ENCODE measurements at regions not wholly inside any gene's neighbourhood (a gene's known extent, or its start where the extent isn't known, plus 50 kb on each side); places are given as distances from the start of the nearest gene placed in this dataset.

- no peak for TF ChIP-seq CTCF (IDR thresholded peaks at IDR 0.05; ENCODE audit: unreplicated experiment)
Observed at GRCh38 chr10:55870186-55870585, 490.9 kb downstream of the ZWINT start.

GRCh38 chr10:55867848-55868247 lies 493.2 kb downstream of the ZWINT start:
- no peak overlapping the region for H3K4me3 Mint-ChIP-seq
- no peaks in the 10 kb centered on the region for H3K4me1 Mint-ChIP-seq
- H3K9me3 Mint-ChIP-seq = peaks cover 2% of the 10 kb centered on the region
- H3K27ac Mint-ChIP-seq = no peak overlapping the region
- H3K27me3 Mint-ChIP-seq (ENCODE audit: low read depth) = no peaks in the 10 kb centered on the region
- TF ChIP-seq CTCF (IDR thresholded peaks at IDR 0.05; ENCODE audit: unreplicated experiment) = no peak
- peaks cover 2% of the 10 kb centered on the region for H3K36me3 Mint-ChIP-seq
- DNase-seq (ENCODE audit: low spot score in 2 of 2, unreplicated experiment in 2 of 2) = no peak

More at GRCh38 chr10:55870186-55870585, 490.9 kb downstream of the ZWINT start:
- H3K27ac Mint-ChIP-seq = no peak overlapping the region
- no peak overlapping the region for H3K4me3 Mint-ChIP-seq
- H3K27me3 Mint-ChIP-seq (ENCODE audit: low read depth) = no peaks in the 10 kb centered on the region
- no peaks in the 10 kb centered on the region for H3K9me3 Mint-ChIP-seq
- DNase-seq (ENCODE audit: low spot score in 2 of 2, unreplicated experiment in 2 of 2) = no peak
- H3K4me1 Mint-ChIP-seq = no peaks in the 10 kb centered on the region
- no peaks in the 10 kb centered on the region for H3K36me3 Mint-ChIP-seq

GRCh38 chr10:55858730-55859129 lies 502.3 kb downstream of the ZWINT start:
- Mint-ChIP-seq H3K27ac (no peak overlapping the region), H3K4me1 (no peaks in the 10 kb centered on the region), H3K4me3 (no peak overlapping the region), H3K27me3 (ENCODE audit: low read depth) (no peaks in the 10 kb centered on the region), H3K9me3 (peaks cover 24% of the 10 kb centered on the region), H3K36me3 (peaks cover 9% of the 10 kb centered on the region)
- DNase-seq (ENCODE audit: low spot score in 2 of 2, unreplicated experiment in 2 of 2) = no peak
- no peak for TF ChIP-seq CTCF (IDR thresholded peaks at IDR 0.05; ENCODE audit: unreplicated experiment)

- TF ChIP-seq CTCF (IDR thresholded peaks at IDR 0.05; ENCODE audit: unreplicated experiment) = no peak
- no peaks in the 10 kb centered on the region for H3K36me3 Mint-ChIP-seq
- no peak overlapping the region for H3K4me3 Mint-ChIP-seq
- no peaks in the 10 kb centered on the region for H3K9me3 Mint-ChIP-seq
- H3K27me3 Mint-ChIP-seq (ENCODE audit: low read depth) = no peaks in the 10 kb centered on the region
- H3K27ac Mint-ChIP-seq = no peak overlapping the region
- DNase-seq (ENCODE audit: low spot score in 2 of 2, unreplicated experiment in 2 of 2) = no peak
- no peaks in the 10 kb centered on the region for H3K4me1 Mint-ChIP-seq
Observed at GRCh38 chr10:55852900-55853299, 508.2 kb downstream of the ZWINT start.

- H3K27ac Mint-ChIP-seq = no peak overlapping the region
- H3K36me3 Mint-ChIP-seq = no peaks in the 10 kb centered on the region
- DNase-seq (ENCODE audit: low spot score in 2 of 2, unreplicated experiment in 2 of 2) = no peak
- H3K4me1 Mint-ChIP-seq = no peaks in the 10 kb centered on the region
- no peak for TF ChIP-seq CTCF (IDR thresholded peaks at IDR 0.05; ENCODE audit: unreplicated experiment)
- no peaks in the 10 kb centered on the region for H3K9me3 Mint-ChIP-seq
- H3K27me3 Mint-ChIP-seq (ENCODE audit: low read depth) = no peaks in the 10 kb centered on the region
- no peak overlapping the region for H3K4me3 Mint-ChIP-seq
Observed at GRCh38 chr10:55837273-55837672, 523.8 kb downstream of the ZWINT start.

- Mint-ChIP-seq H3K4me3 (no peak overlapping the region), H3K27me3 (ENCODE audit: low read depth) (no peaks in the 10 kb centered on the region), H3K9me3 (peaks cover 36% of the 10 kb centered on the region), H3K36me3 (peaks cover 3% of the 10 kb centered on the region), H3K4me1 (no peaks in the 10 kb centered on the region), H3K27ac (no peak overlapping the region)
- TF ChIP-seq CTCF (IDR thresholded peaks at IDR 0.05; ENCODE audit: unreplicated experiment) = no peak
- no peak for DNase-seq (ENCODE audit: low spot score in 2 of 2, unreplicated experiment in 2 of 2)
Observed at GRCh38 chr10:55822096-55822495, 539.0 kb downstream of the ZWINT start.
